Prostate gland (tissue), 2 donors: ENCODE measurements at regions not wholly inside any gene's neighbourhood (a gene's known extent, or its start where the extent isn't known, plus 50 kb on each side); places are given as distances from the start of the nearest gene placed in this dataset.

Source experiments
- CTCF ChIP-seq, 4 experiments: fragments of 200-600 bp in 2 of 4; fragments of 450-650 bp in 2 of 4; sonication (generic) in 2 of 4; IDR thresholded peaks; 1 replicate in 3 of 4; 2 replicates in 1 of 4; pipeline ENCODE4 v1.5.1; 2016 to 2019; ENCODE audit warnings: antibody characterized with exemption in 4 of 4, mild to moderate bottlenecking in 2 of 4, moderate library complexity in 2 of 4
- POLR2A ChIP-seq: fragments of 450-650 bp; IDR thresholded peaks from one replicate; pipeline ENCODE4 v1.6.1; 2016; ENCODE audit warnings: antibody characterized with exemption, mild to moderate bottlenecking

- no peak for TF ChIP-seq CTCF (IDR thresholded peaks at IDR 0.05)
- TF ChIP-seq POLR2A, result no peak
Observed at GRCh38 chr13:54573186-54573585, 1544.6 kb downstream of the OLFM4 start.
